NCI-H146 treated with DMSO at 0.1 percent for 48 hours (cell line): ENCODE measurements at regions not wholly inside any gene's neighbourhood (a gene's known extent, or its start where the extent isn't known, plus 50 kb on each side); places are given as distances from the start of the nearest gene placed in this dataset.
"Not testable (repeated sequence)": the region's sequence is repeated elsewhere in the genome, so short reads cannot be mapped to it uniquely, and the experiment has no call there.

Source experiments
- DNase-seq: peaks from one replicate; lab custom pipeline; 2025; ENCODE audit not compliant: unreplicated experiment; lab: John Stamatoyannopoulos, UW

- DNase-seq, result no peak
Measured at GRCh38 chr3:88283242-88283592, 133.5 kb downstream of the C3orf38 start.

GRCh38 chr3:88291486-88291885, 141.7 kb downstream of the C3orf38 start:
- no peak for DNase-seq

GRCh38 chr3:88298189-88298588, 148.4 kb downstream of the C3orf38 start:
- DNase-seq, result no peak

GRCh38 chr3:88301273-88301995, 151.7 kb downstream of the C3orf38 start:
- no peak for DNase-seq

GRCh38 chr3:88301996-88302393, 152.2 kb downstream of the C3orf38 start:
- no peak for DNase-seq

- not testable (repeated sequence) for DNase-seq
Measured at GRCh38 chr3:88303331-88303904, 153.7 kb downstream of the C3orf38 start.

GRCh38 chr3:88307666-88308065, 157.9 kb downstream of the C3orf38 start:
- no peak for DNase-seq

GRCh38 chr3:88311826-88312225, 162.1 kb downstream of the C3orf38 start:
- DNase-seq, result no peak

- DNase-seq, result no peak
Measured at GRCh38 chr3:88312256-88312655, 162.5 kb downstream of the C3orf38 start.

GRCh38 chr3:88318067-88318466, 168.3 kb downstream of the C3orf38 start:
- DNase-seq, result no peak

- DNase-seq, result peak; percentile 9
Measured at GRCh38 chr3:88321363-88322050, 171.7 kb downstream of the C3orf38 start.

GRCh38 chr3:88324788-88325187, 175.0 kb downstream of the C3orf38 start:
- no peak for DNase-seq

- DNase-seq, result no peak
Measured at GRCh38 chr3:88334187-88334868, 184.6 kb downstream of the C3orf38 start.

- DNase-seq, result no peak
Measured at GRCh38 chr3:88336894-88337293, 187.1 kb downstream of the C3orf38 start.

GRCh38 chr3:88343264-88343663, 193.5 kb downstream of the C3orf38 start:
- DNase-seq, result no peak

GRCh38 chr3:88346643-88347042, 196.9 kb downstream of the C3orf38 start:
- DNase-seq, result no peak

GRCh38 chr3:88362428-88362827, 212.7 kb downstream of the C3orf38 start:
- DNase-seq, result no peak

- no peak for DNase-seq
Measured at GRCh38 chr3:88364926-88365325, 215.2 kb downstream of the C3orf38 start.

GRCh38 chr3:88369337-88369736, 219.6 kb downstream of the C3orf38 start:
- DNase-seq, result no peak

GRCh38 chr3:88369767-88370166, 220.0 kb downstream of the C3orf38 start:
- no peak for DNase-seq

GRCh38 chr3:88385090-88385489, 235.3 kb downstream of the C3orf38 start:
- DNase-seq, result no peak

GRCh38 chr3:88398581-88398980, 248.8 kb downstream of the C3orf38 start:
- DNase-seq, result no peak
